ENCODE measurements at regions not wholly inside any gene's neighbourhood (a gene's known extent, or its start where the extent isn't known, plus 50 kb on each side); places are given as distances from the start of the nearest gene placed in this dataset.

DNA sequence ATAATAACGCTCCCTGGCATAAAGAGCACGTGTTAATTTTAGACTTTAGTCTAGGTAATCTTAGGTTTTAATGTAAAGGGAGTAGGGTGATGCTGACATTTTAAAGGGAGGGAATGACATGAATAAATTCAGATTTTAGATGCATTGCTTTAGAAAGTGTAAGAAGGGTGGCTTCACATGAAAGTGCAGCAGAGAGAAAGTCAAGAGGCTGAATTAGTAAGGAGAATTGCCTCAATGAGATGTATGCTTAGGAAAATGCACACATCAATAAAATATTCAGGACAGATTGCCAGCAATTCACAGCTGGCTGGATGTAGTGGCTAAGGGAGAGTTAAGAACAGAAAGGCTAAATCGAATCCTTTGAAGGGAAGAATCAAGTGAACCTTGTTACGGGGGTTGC lies 165.5 kb upstream of the CDH19 start:
- no peak overlapping the region for H2AFZ ChIP-seq (ENCODE audit: low read length)
- H3K27ac ChIP-seq (ENCODE audit: low read depth, low read length), result no peak overlapping the region
- H4K20me1 ChIP-seq (ENCODE audit: insufficient read depth, low read length), result no peaks in the 10 kb centered on the region
- no peaks in the 10 kb centered on the region for H3K36me3 ChIP-seq (ENCODE audit: insufficient read depth, low read length)
- no peaks in the 10 kb centered on the region for H3K79me2 ChIP-seq (ENCODE audit: insufficient read depth, low read length)
- no peak overlapping the region for H3K4me2 ChIP-seq (ENCODE audit: insufficient read depth, low read length)
- no peaks in the 10 kb centered on the region for H3K4me1 ChIP-seq (ENCODE audit: insufficient read depth, low read length)
- no peak overlapping the region for H3K4me3 ChIP-seq (ENCODE audit: insufficient read depth, low read length)
- TF ChIP-seq, protein P1, sequence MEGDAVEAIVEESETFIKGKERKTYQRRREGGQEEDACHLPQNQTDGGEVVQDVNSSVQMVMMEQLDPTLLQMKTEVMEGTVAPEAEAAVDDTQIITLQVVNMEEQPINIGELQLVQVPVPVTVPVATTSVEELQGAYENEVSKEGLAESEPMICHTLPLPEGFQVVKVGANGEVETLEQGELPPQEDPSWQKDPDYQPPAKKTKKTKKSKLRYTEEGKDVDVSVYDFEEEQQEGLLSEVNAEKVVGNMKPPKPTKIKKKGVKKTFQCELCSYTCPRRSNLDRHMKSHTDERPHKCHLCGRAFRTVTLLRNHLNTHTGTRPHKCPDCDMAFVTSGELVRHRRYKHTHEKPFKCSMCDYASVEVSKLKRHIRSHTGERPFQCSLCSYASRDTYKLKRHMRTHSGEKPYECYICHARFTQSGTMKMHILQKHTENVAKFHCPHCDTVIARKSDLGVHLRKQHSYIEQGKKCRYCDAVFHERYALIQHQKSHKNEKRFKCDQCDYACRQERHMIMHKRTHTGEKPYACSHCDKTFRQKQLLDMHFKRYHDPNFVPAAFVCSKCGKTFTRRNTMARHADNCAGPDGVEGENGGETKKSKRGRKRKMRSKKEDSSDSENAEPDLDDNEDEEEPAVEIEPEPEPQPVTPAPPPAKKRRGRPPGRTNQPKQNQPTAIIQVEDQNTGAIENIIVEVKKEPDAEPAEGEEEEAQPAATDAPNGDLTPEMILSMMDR (IDR thresholded peaks at IDR 0.05; ENCODE audit: extremely low read depth, low read depth, low read length), result no peak
- no peak for DNase-seq (ENCODE audit: insufficient read length, low spot score, missing footprints)
- H3K27me3 ChIP-seq (ENCODE audit: insufficient read depth, low read length), result no peaks in the 10 kb centered on the region
- H3K9me3 ChIP-seq (ENCODE audit: low read depth, low read length), result peaks cover 5% of the 10 kb centered on the region

DNA sequence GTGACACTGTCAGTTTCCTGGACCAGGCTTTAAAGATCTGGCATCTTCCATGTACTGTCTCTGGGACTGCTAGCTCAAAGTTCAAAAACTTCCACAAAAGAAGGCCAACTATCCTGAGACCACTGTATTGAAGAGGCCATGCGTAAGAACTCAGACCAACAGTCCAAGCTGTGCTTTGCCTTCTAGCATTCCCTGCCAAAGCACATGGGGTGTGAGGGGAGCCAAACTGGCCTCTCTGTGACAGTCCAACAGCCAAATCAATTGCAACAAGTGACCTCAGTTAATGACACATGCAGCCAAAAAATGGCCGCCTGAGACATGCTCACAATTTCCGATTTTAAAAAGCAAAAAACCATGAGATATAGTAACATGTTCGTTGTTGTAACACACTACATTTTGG lies 160.3 kb upstream of the CDH19 start:
- H3K4me3 ChIP-seq (ENCODE audit: insufficient read depth, low read length), result no peak overlapping the region
- no peaks in the 10 kb centered on the region for H3K27me3 ChIP-seq (ENCODE audit: insufficient read depth, low read length)
- peaks cover 4% of the 10 kb centered on the region for H3K9me3 ChIP-seq (ENCODE audit: low read depth, low read length)
- no peak overlapping the region for H3K27ac ChIP-seq (ENCODE audit: low read depth, low read length)
- H3K4me2 ChIP-seq (ENCODE audit: insufficient read depth, low read length), result no peak overlapping the region
- no peaks in the 10 kb centered on the region for H3K4me1 ChIP-seq (ENCODE audit: insufficient read depth, low read length)
- H2AFZ ChIP-seq (ENCODE audit: low read length), result no peak overlapping the region
- no peaks in the 10 kb centered on the region for H4K20me1 ChIP-seq (ENCODE audit: insufficient read depth, low read length)
- H3K79me2 ChIP-seq (ENCODE audit: insufficient read depth, low read length), result no peaks in the 10 kb centered on the region
- no peak for DNase-seq (ENCODE audit: insufficient read length, low spot score, missing footprints)
- TF ChIP-seq, protein P1 (IDR thresholded peaks at IDR 0.05; ENCODE audit: extremely low read depth, low read depth, low read length), result no peak
- no peaks in the 10 kb centered on the region for H3K36me3 ChIP-seq (ENCODE audit: insufficient read depth, low read length)

DNA sequence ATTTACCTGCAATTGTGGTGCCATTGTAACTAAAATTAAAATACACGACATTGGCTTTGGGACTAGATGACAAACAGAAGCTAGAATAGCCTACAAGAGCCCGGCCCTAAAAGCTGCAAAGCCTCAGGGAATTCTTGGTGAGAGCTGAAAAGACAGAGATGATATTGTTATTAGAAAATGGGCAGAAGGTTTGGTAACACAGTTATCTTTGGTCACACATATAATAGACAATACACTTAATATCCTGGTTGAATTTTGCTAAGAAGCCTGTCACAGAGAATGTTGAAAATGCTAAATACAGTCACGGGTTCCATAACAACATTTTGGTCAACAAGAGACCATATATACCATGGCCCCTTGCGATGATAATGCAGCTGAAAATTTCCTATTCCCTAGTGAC lies 157.3 kb upstream of the CDH19 start:
- Histone ChIP-seq H3K9me3 (ENCODE audit: low read depth, low read length) (peaks cover 5% of the 10 kb centered on the region), H2AFZ (ENCODE audit: low read length) (no peak overlapping the region), H3K4me3 (ENCODE audit: insufficient read depth, low read length) (no peak overlapping the region), H4K20me1 (ENCODE audit: insufficient read depth, low read length) (no peaks in the 10 kb centered on the region), H3K27me3 (ENCODE audit: insufficient read depth, low read length) (no peaks in the 10 kb centered on the region), H3K36me3 (ENCODE audit: insufficient read depth, low read length) (no peaks in the 10 kb centered on the region), H3K79me2 (ENCODE audit: insufficient read depth, low read length) (no peaks in the 10 kb centered on the region), H3K4me1 (ENCODE audit: insufficient read depth, low read length) (no peaks in the 10 kb centered on the region), H3K27ac (ENCODE audit: low read depth, low read length) (no peak overlapping the region), H3K4me2 (ENCODE audit: insufficient read depth, low read length) (no peak overlapping the region)
- peak; percentile 23 for DNase-seq (ENCODE audit: insufficient read length, low spot score, missing footprints)
- TF ChIP-seq, protein P1 (IDR thresholded peaks at IDR 0.05; ENCODE audit: extremely low read depth, low read depth, low read length), result no peak

GRCh38 chr18:66760559-66760958 lies 156.7 kb upstream of the CDH19 start:
- DNase-seq (ENCODE audit: insufficient read length, low spot score, missing footprints), result no peak
- Histone ChIP-seq H4K20me1 (ENCODE audit: insufficient read depth, low read length) (no peaks in the 10 kb centered on the region), H3K4me3 (ENCODE audit: insufficient read depth, low read length) (no peak overlapping the region), H3K4me1 (ENCODE audit: insufficient read depth, low read length) (no peaks in the 10 kb centered on the region), H3K79me2 (ENCODE audit: insufficient read depth, low read length) (no peaks in the 10 kb centered on the region), H3K27ac (ENCODE audit: low read depth, low read length) (no peak overlapping the region), H3K4me2 (ENCODE audit: insufficient read depth, low read length) (no peak overlapping the region), H3K9me3 (ENCODE audit: low read depth, low read length) (peaks cover 5% of the 10 kb centered on the region), H3K36me3 (ENCODE audit: insufficient read depth, low read length) (no peaks in the 10 kb centered on the region), H2AFZ (ENCODE audit: low read length) (no peak overlapping the region), H3K27me3 (ENCODE audit: insufficient read depth, low read length) (no peaks in the 10 kb centered on the region)
- TF ChIP-seq, protein P1 (IDR thresholded peaks at IDR 0.05; ENCODE audit: extremely low read depth, low read depth, low read length), result no peak
